Epithelial cell of proximal tubule (primary cell): ENCODE measurements at regions not wholly inside any gene's neighbourhood (a gene's known extent, or its start where the extent isn't known, plus 50 kb on each side); places are given as distances from the start of the nearest gene placed in this dataset.
"Not testable (repeated sequence)": the region's sequence is repeated elsewhere in the genome, so short reads cannot be mapped to it uniquely, and the experiment has no call there.

Source experiments
- DNase-seq: peaks from one replicate; pipeline ENCODE4 v3.0.0-alpha.2; 2011; ENCODE audit warnings: low read depth
- H3K4me3 ChIP-seq: 2 replicates; pipeline ENCODE4 v1.5.1; 2011; ENCODE audit warnings: low read depth, mild to moderate bottlenecking, low read length
- TF ChIP-seq, protein P1 (sequence below): conservative IDR thresholded peaks from 2 replicates; pipeline ENCODE4 v1.5.1; 2012; ENCODE audit warnings: low read depth, mild to moderate bottlenecking, low read length

GRCh38 chr7:121531175-121532070 lies 135.3 kb upstream of the FAM3C start:
- TF ChIP-seq, protein P1, sequence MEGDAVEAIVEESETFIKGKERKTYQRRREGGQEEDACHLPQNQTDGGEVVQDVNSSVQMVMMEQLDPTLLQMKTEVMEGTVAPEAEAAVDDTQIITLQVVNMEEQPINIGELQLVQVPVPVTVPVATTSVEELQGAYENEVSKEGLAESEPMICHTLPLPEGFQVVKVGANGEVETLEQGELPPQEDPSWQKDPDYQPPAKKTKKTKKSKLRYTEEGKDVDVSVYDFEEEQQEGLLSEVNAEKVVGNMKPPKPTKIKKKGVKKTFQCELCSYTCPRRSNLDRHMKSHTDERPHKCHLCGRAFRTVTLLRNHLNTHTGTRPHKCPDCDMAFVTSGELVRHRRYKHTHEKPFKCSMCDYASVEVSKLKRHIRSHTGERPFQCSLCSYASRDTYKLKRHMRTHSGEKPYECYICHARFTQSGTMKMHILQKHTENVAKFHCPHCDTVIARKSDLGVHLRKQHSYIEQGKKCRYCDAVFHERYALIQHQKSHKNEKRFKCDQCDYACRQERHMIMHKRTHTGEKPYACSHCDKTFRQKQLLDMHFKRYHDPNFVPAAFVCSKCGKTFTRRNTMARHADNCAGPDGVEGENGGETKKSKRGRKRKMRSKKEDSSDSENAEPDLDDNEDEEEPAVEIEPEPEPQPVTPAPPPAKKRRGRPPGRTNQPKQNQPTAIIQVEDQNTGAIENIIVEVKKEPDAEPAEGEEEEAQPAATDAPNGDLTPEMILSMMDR: no peak
- DNase-seq: no peak
- H3K4me3 ChIP-seq: no peak overlapping the region

- no peak overlapping the region for H3K4me3 ChIP-seq
- DNase-seq: peak; percentile 99
- TF ChIP-seq, protein P1: peak; percentile 3
Observed at GRCh38 chr7:121530227-121531174, 134.4 kb upstream of the FAM3C start.

DNA sequence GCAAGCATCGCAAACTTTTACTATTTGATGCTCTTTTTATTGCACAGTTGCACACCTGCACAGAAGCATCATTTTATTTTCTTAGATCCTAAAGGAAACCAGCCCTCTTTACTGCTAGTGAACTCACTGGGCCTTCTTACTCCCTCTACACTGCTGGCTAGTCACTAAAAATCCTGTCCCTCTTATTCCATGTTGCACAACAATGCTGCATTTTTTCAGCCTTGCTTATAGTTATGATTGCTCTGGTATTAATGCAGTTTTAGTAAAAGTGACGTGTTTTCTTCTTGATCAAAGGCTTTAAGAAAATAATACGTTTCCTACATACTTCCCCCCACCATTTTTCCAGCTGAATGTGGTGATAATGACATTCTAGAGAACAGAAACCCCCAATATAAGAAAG lies 132.9 kb upstream of the FAM3C start:
- H3K4me3 ChIP-seq: no peak overlapping the region
- TF ChIP-seq, protein P1: no peak
- no peak for DNase-seq

DNA sequence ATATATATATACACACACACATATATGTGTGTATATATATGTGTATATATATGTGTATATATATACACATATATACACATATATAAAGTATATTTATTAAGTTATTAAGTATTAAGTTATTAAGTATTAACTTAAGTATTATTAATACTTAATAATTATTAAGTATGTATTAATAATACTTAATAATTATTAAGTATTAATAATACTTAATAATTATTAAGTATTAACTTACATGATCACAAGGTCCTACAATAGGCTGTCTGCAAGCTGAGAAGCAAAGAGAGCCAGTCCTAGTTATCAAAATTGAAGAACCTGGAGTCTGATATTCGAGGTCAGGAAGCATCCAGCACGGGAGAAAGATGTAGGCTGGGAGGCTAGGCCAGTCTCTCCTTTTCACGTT lies 130.1 kb upstream of the FAM3C start:
- DNase-seq, H3K4me3 ChIP-seq: not testable (repeated sequence)

DNA sequence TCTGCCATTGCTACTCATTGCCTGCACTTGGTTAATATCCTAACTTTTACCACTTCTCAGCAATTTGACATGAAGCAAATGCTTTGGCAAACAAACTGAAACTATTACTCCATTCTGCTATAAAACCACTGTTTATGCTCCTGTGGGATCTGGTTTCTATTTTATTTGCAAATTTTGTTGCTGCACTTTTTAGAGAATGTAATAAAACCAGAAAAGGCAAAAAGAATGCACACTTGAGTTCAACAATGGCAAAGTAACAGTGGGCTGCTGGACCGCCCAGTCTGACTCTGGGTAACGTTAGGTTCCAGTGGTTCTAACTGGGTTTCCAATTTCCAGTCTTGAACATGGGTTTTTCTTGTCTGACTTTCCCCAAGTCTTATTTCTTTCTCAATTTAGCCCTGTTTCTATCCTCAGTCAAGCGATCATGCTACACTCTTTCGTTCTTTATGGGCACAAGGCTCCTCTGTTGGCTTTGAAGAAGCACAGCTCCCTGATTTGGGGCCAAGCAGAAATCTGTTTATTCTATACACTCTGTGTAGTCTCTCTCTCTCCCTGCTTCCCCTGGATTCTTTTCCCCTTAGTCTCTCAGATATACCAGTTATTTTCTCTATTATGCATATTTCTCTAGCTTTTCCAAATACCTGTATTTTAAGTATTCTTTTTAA lies 129.2 kb upstream of the FAM3C start:
- no peak for DNase-seq
- TF ChIP-seq, protein P1: no peak
- H3K4me3 ChIP-seq: no peak overlapping the region

GRCh38 chr7:121521711-121522400 lies 125.7 kb upstream of the FAM3C start:
- no peak overlapping the region for H3K4me3 ChIP-seq
- no peak for DNase-seq
- TF ChIP-seq, protein P1: no peak
